SK-N-SH (cell line): ENCODE measurements at regions not wholly inside any gene's neighbourhood (a gene's known extent, or its start where the extent isn't known, plus 50 kb on each side); places are given as distances from the start of the nearest gene placed in this dataset.

Experiments used
- CTCF ChIA-PET: fragments of 300-600, 350-600 bp; formaldehyde crosslinking; extraction: SDS; loops from one replicate; lab custom pipeline; 2021; lab: Yijun Ruan, JAX
- POLR2A ChIA-PET: fragments of 350-600 bp; sonication (Branson Sonifier 250); formaldehyde crosslinking; extraction: SDS; loops from one replicate; lab custom pipeline; 2020; ENCODE audit warnings: antibody characterized with exemption, inconsistent platforms; lab: Yijun Ruan, JAX
- DNase-seq: peaks from one replicate; pipeline ENCODE4 v3.0.0; 2012
- H2AFZ ChIP-seq: fragments of 200-600 bp; sonication (generic); 2 replicates; pipeline ENCODE4 v1.8.1; 2016; ENCODE audit warnings: antibody characterized with exemption, mild to moderate bottlenecking, low read depth
- H3F3A ChIP-seq: fragments of 200-600 bp; sonication (generic); replicated peaks from 2 replicates; pipeline ENCODE3; 2016; ENCODE audit warnings: antibody characterized with exemption, mild to moderate bottlenecking; ENCODE audit not compliant: insufficient read depth
- H3K27ac ChIP-seq, 2 experiments: fragments of 200-500 bp in 1 of 2; fragments of 200-600 bp in 1 of 2; sonication (Bioruptor generic) in 1 of 2; sonication (generic), shearing (Covaris generic) in 1 of 2; 2 replicates each; pipeline versions ENCODE4 v1.5.1 to v1.6.1; 2014 to 2016; ENCODE audit warnings: low read depth in 2 of 2, inconsistent platforms in 1 of 2, low read length in 1 of 2, mild to moderate bottlenecking in 1 of 2, mixed read lengths in 1 of 2
- H3K27me3 ChIP-seq: fragments of 200-600 bp; sonication (generic), shearing (Covaris generic); 2 replicates; pipeline ENCODE4 v1.6.1; 2016; ENCODE audit warnings: mixed run types; ENCODE audit not compliant: insufficient read depth
- H3K36me3 ChIP-seq, 2 experiments: fragments of 200-500 bp in 1 of 2; fragments of 200-600 bp in 1 of 2; sonication (Bioruptor generic) in 1 of 2; sonication (generic) in 1 of 2; replicated peaks in 1 of 2; 2 replicates each; pipeline versions ENCODE3 to v1.5.1; 2014 to 2016; ENCODE audit warnings: low read length in 1 of 2, mild to moderate bottlenecking in 1 of 2; ENCODE audit not compliant: insufficient read depth in 2 of 2, control insufficient read depth in 1 of 2
- H3K4me1 ChIP-seq, 2 experiments: fragments of 200-500 bp in 1 of 2; fragments of 200-600 bp in 1 of 2; sonication (Bioruptor generic) in 1 of 2; sonication (generic), shearing (Covaris generic) in 1 of 2; 2 replicates each; pipeline versions ENCODE4 v1.5.1 to v1.6.1; 2014 to 2016; ENCODE audit warnings: low read depth in 1 of 2, low read length in 1 of 2, mixed run types in 1 of 2; ENCODE audit not compliant: insufficient read depth in 2 of 2, control insufficient read depth in 1 of 2
- H3K4me2 ChIP-seq: fragments of 200-600 bp; sonication (generic), shearing (Covaris generic); 2 replicates; pipeline ENCODE4 v1.6.1; 2017; ENCODE audit warnings: mixed run types
- H3K4me3 ChIP-seq, 2 experiments: fragments of 200-500 bp in 1 of 2; fragments of 200-600 bp in 1 of 2; sonication (Bioruptor generic) in 1 of 2; sonication (generic), shearing (Covaris generic) in 1 of 2; 2 replicates each; pipeline versions ENCODE4 v1.5.1 to v1.8.1; 2014 to 2016; ENCODE audit warnings: low read depth in 2 of 2, inconsistent platforms in 1 of 2, low read length in 1 of 2, mild to moderate bottlenecking in 1 of 2, mixed read lengths in 1 of 2, moderate library complexity in 1 of 2
- H3K79me2 ChIP-seq: fragments of 200-600 bp; sonication (generic); 2 replicates; pipeline ENCODE4 v1.8.1; 2017; ENCODE audit warnings: mild to moderate bottlenecking; ENCODE audit not compliant: insufficient read depth
- H3K9ac ChIP-seq: fragments of 200-600 bp; sonication (generic); 2 replicates; pipeline ENCODE4 v1.6.1; 2017; ENCODE audit warnings: mixed run types
- H3K9me2 ChIP-seq: fragments of 200-600 bp; sonication (generic); 2 replicates; pipeline ENCODE4 v1.6.1; 2017; ENCODE audit warnings: mixed run types
- H3K9me3 ChIP-seq: fragments of 200-600 bp; sonication (generic); 2 replicates; pipeline ENCODE4 v1.6.1; 2017; ENCODE audit warnings: mixed run types, mild to moderate bottlenecking, moderate library complexity
- H4K20me1 ChIP-seq: fragments of 200-600 bp; sonication (generic); 2 replicates; pipeline ENCODE4 v1.6.1; 2017; ENCODE audit warnings: mild to moderate bottlenecking, mixed run types; ENCODE audit not compliant: insufficient read depth
- ELF1 ChIP-seq: IDR thresholded peaks from 2 replicates; pipeline ENCODE4 v1.4.0; 2012
- EP300 ChIP-seq, 2 experiments: IDR thresholded peaks; 2 replicates each; pipeline versions ENCODE4 v1.4.0 to v1.6.1; 2012; ENCODE audit warnings: borderline replicate concordance in 1 of 2, low read depth in 1 of 2, low read length in 1 of 2
- JUND ChIP-seq: IDR thresholded peaks from 2 replicates; pipeline ENCODE4 v1.4.0; 2012
- MEF2A ChIP-seq: IDR thresholded peaks from 2 replicates; pipeline ENCODE4 v1.4.0; 2012; ENCODE audit warnings: low read depth, borderline replicate concordance
- MXI1 ChIP-seq: IDR thresholded peaks from 2 replicates; pipeline ENCODE4 v1.6.1; 2012; ENCODE audit warnings: mild to moderate bottlenecking, low read depth, low read length, improper control_type of control experiment
- NFIC ChIP-seq: IDR thresholded peaks from 2 replicates; pipeline ENCODE4 v1.4.0; 2012; ENCODE audit warnings: borderline replicate concordance
- NRF1 ChIP-seq: IDR thresholded peaks from 2 replicates; pipeline ENCODE4 v1.6.1; 2012; ENCODE audit warnings: low read depth, mild to moderate bottlenecking, low read length
- RXRA ChIP-seq: IDR thresholded peaks from 2 replicates; pipeline ENCODE4 v1.4.0; 2012; ENCODE audit warnings: low read depth, mild to moderate bottlenecking, borderline replicate concordance
- SIN3A ChIP-seq: IDR thresholded peaks from 2 replicates; pipeline ENCODE4 v1.6.1; 2012; ENCODE audit warnings: low read depth, mild to moderate bottlenecking, low read length, moderate library complexity, borderline replicate concordance
- SMC3 ChIP-seq: IDR thresholded peaks from 2 replicates; pipeline ENCODE4 v1.6.1; 2012; ENCODE audit warnings: low read depth, low read length, improper control_type of control experiment
- TAF1 ChIP-seq: IDR thresholded peaks from 2 replicates; pipeline ENCODE4 v1.6.1; 2012; ENCODE audit warnings: low read depth, mild to moderate bottlenecking, low read length, moderate library complexity, borderline replicate concordance
- USF2 ChIP-seq: fragments of 150-350 bp; IDR thresholded peaks from 2 replicates; pipeline ENCODE4 v1.6.1; 2017; ENCODE audit warnings: antibody characterized with exemption, low read length, low read depth, borderline replicate concordance
- YY1 ChIP-seq: IDR thresholded peaks from 2 replicates; pipeline ENCODE4 v1.4.0; 2012; ENCODE audit warnings: low read depth, mild to moderate bottlenecking
- WGBS: methylation state at CpG from one replicate; pipeline ENCODE4 v1.1.6; 2017; ENCODE audit warnings: low lambda C conversion rate; 5-methylcytosine and 5-hydroxymethylcytosine counted together
- TF ChIP-seq, protein P1 (sequence below): fragments of 200-600 bp; sonication (generic); IDR thresholded peaks from 2 replicates; pipeline ENCODE4 v1.6.1; 2017; ENCODE audit warnings: antibody characterized with exemption, mild to moderate bottlenecking, moderate library complexity
- TF ChIP-seq, protein P2 (sequence below): IDR thresholded peaks from 2 replicates; pipeline ENCODE4; 2012

GRCh38 chr11:129731316-129731715 lies 84.3 kb upstream of the TMEM45B start (continued):
- TF ChIP-seq SMC3 (no peak), RXRA (no peak), YY1 (no peak), MXI1 (no peak), USF2 (no peak)

DNA sequence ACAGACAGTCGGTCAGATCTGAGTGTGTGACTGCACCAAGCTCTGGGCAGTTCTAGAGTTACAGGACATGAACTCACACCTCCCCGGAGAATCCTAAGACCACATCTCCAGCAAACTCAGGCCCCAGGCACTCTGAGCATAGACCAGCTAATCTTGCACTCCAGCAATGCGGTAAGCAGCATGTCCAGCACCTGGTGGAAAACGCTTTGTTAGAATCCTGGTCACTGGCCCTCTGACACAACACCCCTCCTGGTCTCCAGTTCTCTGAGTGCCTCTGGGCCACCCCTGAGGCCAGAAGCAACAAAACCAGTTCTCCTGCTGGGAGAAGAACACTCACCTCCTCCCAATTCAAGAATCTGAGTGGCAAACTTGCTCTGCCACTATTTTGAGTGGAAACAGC lies 82.7 kb upstream of the TMEM45B start:
- H3K4me2 ChIP-seq: no peak overlapping the region
- no peaks in the 10 kb centered on the region for H3F3A ChIP-seq
- no peak overlapping the region for H2AFZ ChIP-seq
- H3K36me3 ChIP-seq: no peaks in the 10 kb centered on the region
- DNase-seq: no peak
- no peaks in the 10 kb centered on the region for H4K20me1 ChIP-seq
- TF ChIP-seq, protein P1, sequence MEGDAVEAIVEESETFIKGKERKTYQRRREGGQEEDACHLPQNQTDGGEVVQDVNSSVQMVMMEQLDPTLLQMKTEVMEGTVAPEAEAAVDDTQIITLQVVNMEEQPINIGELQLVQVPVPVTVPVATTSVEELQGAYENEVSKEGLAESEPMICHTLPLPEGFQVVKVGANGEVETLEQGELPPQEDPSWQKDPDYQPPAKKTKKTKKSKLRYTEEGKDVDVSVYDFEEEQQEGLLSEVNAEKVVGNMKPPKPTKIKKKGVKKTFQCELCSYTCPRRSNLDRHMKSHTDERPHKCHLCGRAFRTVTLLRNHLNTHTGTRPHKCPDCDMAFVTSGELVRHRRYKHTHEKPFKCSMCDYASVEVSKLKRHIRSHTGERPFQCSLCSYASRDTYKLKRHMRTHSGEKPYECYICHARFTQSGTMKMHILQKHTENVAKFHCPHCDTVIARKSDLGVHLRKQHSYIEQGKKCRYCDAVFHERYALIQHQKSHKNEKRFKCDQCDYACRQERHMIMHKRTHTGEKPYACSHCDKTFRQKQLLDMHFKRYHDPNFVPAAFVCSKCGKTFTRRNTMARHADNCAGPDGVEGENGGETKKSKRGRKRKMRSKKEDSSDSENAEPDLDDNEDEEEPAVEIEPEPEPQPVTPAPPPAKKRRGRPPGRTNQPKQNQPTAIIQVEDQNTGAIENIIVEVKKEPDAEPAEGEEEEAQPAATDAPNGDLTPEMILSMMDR: no peak
- peaks cover 19% of the 10 kb centered on the region; the same call in 1 of the 2 replicates for H3K27me3 ChIP-seq
- ChIA-PET CTCF (no interaction called here), POLR2A (no interaction called here)
- H3K27ac ChIP-seq: no peak overlapping the region
- H3K4me3 ChIP-seq: no peak overlapping the region
- H3K9me2 ChIP-seq: no peaks in the 10 kb centered on the region
- H3K9me3 ChIP-seq: no peaks in the 10 kb centered on the region
- no peak overlapping the region for H3K9ac ChIP-seq
- H3K4me1 ChIP-seq: no peaks in the 10 kb centered on the region; a peak in 1 of 4 replicates
- H3K79me2 ChIP-seq: no peaks in the 10 kb centered on the region
- WGBS: 13% methylated on average over 3 of the region's 4 CpGs

DNA sequence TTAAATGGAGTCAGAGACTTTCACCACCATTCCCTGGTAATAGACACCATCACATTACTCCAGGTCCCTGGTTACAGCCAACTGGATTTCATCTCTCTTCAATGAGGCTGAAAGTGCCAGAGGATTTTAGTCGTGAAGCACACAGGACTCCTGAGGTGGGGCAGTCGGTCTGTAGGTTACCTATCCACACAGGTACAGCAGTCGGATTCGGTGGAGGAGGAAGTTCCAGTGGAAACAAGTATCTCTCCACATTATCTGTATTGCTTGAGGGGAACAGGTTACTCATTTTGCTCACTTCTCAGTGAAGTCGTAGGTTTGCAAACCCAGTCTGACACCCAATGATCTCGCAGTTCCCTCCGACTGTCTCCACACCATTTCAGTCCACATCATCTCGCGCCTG lies 82.3 kb upstream of the TMEM45B start:
- H3F3A ChIP-seq: no peaks in the 10 kb centered on the region
- H3K36me3 ChIP-seq: no peaks in the 10 kb centered on the region
- H3K4me3 ChIP-seq: no peak overlapping the region
- POLR2A ChIA-PET: no interaction called here
- CTCF ChIA-PET: interaction anchor here (0.9 kb wide), 1 partner anchor 17 kb away, joined by 3 read pairs; no protein-coding TSS in a partner anchor
- no peaks in the 10 kb centered on the region for H3K9me2 ChIP-seq
- H3K4me2 ChIP-seq: no peak overlapping the region
- H3K9ac ChIP-seq: no peak overlapping the region
- H4K20me1 ChIP-seq: no peaks in the 10 kb centered on the region
- no peak for TF ChIP-seq NFIC
- H3K79me2 ChIP-seq: no peaks in the 10 kb centered on the region
- no peak for DNase-seq
- H3K4me1 ChIP-seq: no peaks in the 10 kb centered on the region; a peak in 1 of 4 replicates
- WGBS: 47% methylated on average over 9 of the region's 9 CpGs
- H3K27ac ChIP-seq: no peak overlapping the region
- H3K9me3 ChIP-seq: no peaks in the 10 kb centered on the region
- no peak overlapping the region for H2AFZ ChIP-seq
- peaks cover 19% of the 10 kb centered on the region; the same call in 1 of the 2 replicates for H3K27me3 ChIP-seq

- Histone ChIP-seq H3K79me2 (no peaks in the 10 kb centered on the region), H3K4me1 (no peaks in the 10 kb centered on the region), H4K20me1 (no peaks in the 10 kb centered on the region), H3K9ac (no peak overlapping the region), H3F3A (no peaks in the 10 kb centered on the region), H3K27me3 (peaks cover 19% of the 10 kb centered on the region; the same call in 1 of the 2 replicates), H3K9me2 (no peaks in the 10 kb centered on the region), H3K27ac (no peak overlapping the region), H3K4me2 (no peak overlapping the region), H3K4me3 (no peak overlapping the region), H3K36me3 (no peaks in the 10 kb centered on the region), H2AFZ (no peak overlapping the region), H3K9me3 (no peaks in the 10 kb centered on the region)
- POLR2A ChIA-PET: no interaction called here
- CTCF ChIA-PET: interaction anchor here (0.9 kb wide), 1 partner anchor 17 kb away, joined by 3 read pairs; no protein-coding TSS in a partner anchor
- WGBS: 40% methylated on average over 7 of the region's 7 CpGs
- no peak for DNase-seq
- no peak for TF ChIP-seq TAF1
- TF ChIP-seq, protein P2, sequence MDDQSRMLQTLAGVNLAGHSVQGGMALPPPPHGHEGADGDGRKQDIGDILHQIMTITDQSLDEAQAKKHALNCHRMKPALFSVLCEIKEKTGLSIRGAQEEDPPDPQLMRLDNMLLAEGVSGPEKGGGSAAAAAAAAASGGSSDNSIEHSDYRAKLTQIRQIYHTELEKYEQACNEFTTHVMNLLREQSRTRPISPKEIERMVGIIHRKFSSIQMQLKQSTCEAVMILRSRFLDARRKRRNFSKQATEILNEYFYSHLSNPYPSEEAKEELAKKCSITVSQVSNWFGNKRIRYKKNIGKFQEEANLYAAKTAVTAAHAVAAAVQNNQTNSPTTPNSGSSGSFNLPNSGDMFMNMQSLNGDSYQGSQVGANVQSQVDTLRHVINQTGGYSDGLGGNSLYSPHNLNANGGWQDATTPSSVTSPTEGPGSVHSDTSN: no peak
- no peak for TF ChIP-seq ELF1
- no peak for TF ChIP-seq JUND
- no peak for TF ChIP-seq SMC3
- TF ChIP-seq EP300 (IDR thresholded peaks at IDR 0.05; ENCODE audit: borderline replicate concordance in 1 of 2, low read depth in 1 of 2, low read length in 1 of 2): no peak
- TF ChIP-seq MEF2A: no peak
- no peak for TF ChIP-seq SIN3A
- TF ChIP-seq NRF1: no peak
Measured at GRCh38 chr11:129733981-129734380, 81.7 kb upstream of the TMEM45B start.
